ENCODE measurements at regions not wholly inside any gene's neighbourhood (a gene's known extent, or its start where the extent isn't known, plus 50 kb on each side); places are given as distances from the start of the nearest gene placed in this dataset.

DNA sequence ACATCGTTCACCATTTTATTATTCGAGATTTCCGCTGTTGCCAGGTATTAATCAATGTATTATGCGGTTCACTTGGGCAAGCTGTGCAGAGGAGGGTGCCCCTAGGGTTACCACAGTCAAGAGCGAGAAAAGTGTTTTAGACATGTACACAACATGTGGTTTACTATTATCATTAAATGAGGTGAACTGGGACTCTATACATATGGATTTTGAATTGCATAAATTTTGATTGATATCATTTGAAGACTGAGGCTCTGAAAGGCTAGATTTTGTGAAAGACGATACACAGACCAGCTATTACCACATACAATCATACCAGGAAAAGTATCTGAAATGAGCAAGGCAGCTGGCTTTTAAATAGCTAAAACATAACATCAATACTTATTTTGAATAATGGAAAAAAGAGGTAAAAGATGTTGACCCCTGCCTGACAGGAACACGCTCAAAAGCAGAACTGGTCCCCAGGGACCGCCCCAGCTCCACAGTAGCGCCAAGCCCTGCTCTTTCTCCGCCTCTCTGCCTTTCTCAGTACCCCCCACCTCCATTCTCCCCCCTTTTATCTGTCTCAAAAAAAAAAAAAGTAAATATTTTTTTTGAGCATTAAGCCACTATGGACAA, 413.4 kb upstream of the MKI67 start:
- no peak for DNase-seq (ENCODE audit: low read depth, low spot score)
- no peak overlapping the region for H3K27ac ChIP-seq

- no peak overlapping the region for H3K27ac ChIP-seq
- DNase-seq (ENCODE audit: low read depth, low spot score) = no peak
These were observed 414.0 kb upstream of the MKI67 start for GRCh38 chr10:128540128-128540762.

DNA sequence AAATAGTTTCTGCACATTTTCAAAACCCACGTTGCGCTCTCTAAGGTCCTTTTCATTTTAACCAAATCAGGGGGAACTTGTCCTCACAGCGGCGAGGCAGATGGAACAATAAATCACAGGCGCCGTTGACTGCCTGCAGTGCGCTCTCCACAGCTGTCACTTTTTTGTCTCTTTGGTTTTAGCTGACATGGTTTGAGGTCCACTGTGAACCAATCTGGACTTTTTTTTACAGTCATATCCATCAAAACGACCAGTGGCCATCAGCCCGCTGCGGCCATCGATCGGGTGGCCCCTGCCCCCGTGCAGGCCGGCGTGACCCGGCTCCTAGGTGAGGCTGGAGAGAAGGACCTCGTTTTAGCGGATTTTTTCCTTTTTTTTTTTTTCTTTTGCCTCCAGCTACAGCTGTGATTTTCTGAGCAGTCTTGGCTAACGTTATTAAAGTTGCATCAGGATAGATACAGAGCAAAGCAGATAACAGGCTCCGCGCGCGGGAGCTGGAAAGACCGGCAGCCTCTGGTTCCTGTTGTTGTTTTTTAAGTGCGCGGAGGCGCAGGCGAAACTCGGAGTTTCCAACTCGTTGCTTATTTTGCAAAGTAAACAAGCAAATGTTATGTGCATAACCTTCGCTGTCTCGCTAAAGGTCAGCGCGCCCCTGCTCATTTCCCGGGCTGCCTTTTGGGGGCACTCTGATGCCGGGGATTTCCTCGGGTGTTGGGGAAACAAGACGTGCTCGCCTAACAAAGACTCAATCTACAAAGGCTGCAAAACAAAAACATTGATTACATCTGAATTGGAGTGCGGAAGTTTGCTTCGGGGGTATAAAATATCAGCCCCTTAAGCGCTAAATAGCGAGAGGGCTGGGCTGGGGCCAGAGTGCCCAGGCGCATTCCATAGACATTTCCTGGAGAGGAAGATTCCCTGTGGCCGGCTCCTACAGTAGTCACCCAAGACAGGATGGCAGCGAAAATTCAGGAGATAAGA, 414.8 kb upstream of the MKI67 start:
- no peak overlapping the region for H3K27ac ChIP-seq
- DNase-seq (ENCODE audit: low read depth, low spot score) = no peak

GRCh38 chr10:128541926-128542475, 415.8 kb upstream of the MKI67 start:
- no peak overlapping the region for H3K27ac ChIP-seq
- DNase-seq (ENCODE audit: low read depth, low spot score) = no peak

- H3K27ac ChIP-seq = no peak overlapping the region
- DNase-seq (ENCODE audit: low read depth, low spot score) = no peak
These were observed 416.4 kb upstream of the MKI67 start for GRCh38 chr10:128542659-128543058.

GRCh38 chr10:128543151-128543550, 416.9 kb upstream of the MKI67 start:
- DNase-seq (ENCODE audit: low read depth, low spot score) = no peak
- H3K27ac ChIP-seq = no peak overlapping the region

- no peak for DNase-seq (ENCODE audit: low read depth, low spot score)
- H3K27ac ChIP-seq = no peak overlapping the region
These were observed 419.0 kb upstream of the MKI67 start for GRCh38 chr10:128545216-128545615.

DNA sequence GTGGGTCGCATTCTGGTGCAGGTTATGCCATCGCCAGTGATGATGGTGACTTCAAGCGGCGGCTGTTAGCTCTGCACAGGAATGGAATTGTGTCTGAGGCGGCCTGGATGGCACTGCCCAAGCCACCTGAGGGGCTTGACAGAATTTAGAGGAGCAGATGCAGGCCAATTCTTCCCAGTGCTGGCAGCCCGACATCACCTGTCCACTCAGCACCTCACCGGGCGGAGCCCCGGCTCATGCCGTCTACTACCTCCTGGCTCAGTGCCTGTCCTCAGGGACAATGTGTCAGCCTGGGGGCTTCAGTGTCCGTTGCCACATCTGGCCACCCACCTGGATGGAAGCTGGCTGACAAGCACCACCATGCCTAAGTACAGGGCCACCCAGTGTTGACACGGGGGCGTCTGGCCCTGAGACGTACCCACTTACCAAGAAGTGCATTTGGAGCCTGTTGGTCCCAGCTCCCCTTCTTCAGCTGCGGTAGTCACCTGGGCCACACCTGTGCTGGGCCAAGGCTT, 420.5 kb upstream of the MKI67 start:
- no peak overlapping the region for H3K27ac ChIP-seq
- no peak for DNase-seq (ENCODE audit: low read depth, low spot score)

DNA sequence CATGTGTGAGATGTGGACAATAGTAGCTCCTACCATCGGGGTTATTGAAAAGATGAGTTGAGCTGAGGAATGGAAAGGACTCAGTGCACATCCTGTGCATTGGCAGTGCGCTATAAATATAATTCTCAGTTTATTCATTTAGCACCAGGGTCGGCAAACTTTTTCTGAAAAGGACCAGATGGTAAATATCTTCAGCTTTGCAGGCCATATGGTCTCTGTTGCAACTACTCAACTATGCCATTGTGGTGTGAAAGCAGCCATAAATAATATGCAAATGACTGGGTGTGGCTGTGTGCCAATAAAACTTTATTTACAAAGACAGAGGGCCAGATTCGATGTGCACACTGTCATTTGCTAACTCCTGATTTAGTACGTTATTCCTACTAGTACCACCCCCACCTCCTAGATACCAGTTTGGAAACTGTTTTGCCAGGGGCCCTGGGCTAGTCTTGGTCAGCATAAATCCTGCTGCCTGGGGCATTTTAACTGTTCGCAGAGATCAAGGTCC, 422.9 kb upstream of the MKI67 start:
- no peak for DNase-seq (ENCODE audit: low read depth, low spot score)
- no peak overlapping the region for H3K27ac ChIP-seq

GRCh38 chr10:128550045-128550444, 423.8 kb upstream of the MKI67 start:
- DNase-seq (ENCODE audit: low read depth, low spot score) = no peak
- no peak overlapping the region for H3K27ac ChIP-seq

DNA sequence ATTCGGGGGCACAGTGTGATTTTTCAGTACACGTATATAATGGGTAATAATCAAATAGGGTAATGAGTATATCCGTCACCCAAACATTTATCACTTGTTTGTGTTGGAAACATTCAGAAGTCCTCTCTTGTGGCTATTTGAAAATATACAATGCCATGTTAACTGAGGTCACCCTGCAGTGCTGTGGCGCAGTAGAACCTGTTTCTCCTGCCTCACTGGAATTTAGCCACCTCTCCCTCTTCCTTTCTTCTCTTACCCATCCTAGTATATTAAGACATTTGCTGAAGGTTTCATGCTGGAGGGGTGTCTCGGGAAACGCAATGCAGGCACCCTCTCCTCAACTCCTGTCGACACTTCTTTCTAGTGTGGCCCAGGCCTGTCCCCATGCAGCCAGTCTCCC, 425.3 kb upstream of the MKI67 start:
- H3K27ac ChIP-seq = no peak overlapping the region
- DNase-seq (ENCODE audit: low read depth, low spot score) = no peak

GRCh38 chr10:128553755-128554154, 427.5 kb upstream of the MKI67 start:
- H3K27ac ChIP-seq = no peak overlapping the region
- no peak for DNase-seq (ENCODE audit: low read depth, low spot score)

- no peak for DNase-seq (ENCODE audit: low read depth, low spot score)
- no peak overlapping the region for H3K27ac ChIP-seq
These were observed 430.2 kb upstream of the MKI67 start for GRCh38 chr10:128556182-128557110.

GRCh38 chr10:128557149-128557710, 431.0 kb upstream of the MKI67 start:
- no peak for DNase-seq (ENCODE audit: low read depth, low spot score)
- no peak overlapping the region for H3K27ac ChIP-seq

DNA sequence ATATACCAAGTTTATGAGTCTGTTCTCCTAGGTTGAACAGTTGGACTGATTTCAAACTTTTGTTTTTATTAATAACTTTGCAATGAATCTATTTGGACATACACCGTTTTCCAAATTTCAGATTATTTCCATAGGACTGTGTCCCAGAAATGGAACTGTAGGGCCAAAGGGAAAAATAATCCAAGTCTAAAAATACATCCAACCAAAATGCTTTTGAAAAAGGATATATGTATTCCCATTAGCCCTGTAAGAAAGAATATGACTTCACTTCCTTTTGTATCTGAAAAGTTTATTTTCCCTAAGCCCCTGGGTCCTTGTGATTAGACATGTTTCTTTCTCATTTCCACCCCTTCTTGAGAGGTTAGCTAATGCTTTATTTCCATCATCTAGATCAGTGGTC, 434.2 kb upstream of the MKI67 start:
- H3K27ac ChIP-seq = no peak overlapping the region
- DNase-seq (ENCODE audit: low read depth, low spot score) = no peak

GRCh38 chr10:128560993-128561392, 434.8 kb upstream of the MKI67 start:
- DNase-seq (ENCODE audit: low read depth, low spot score) = no peak
- no peak overlapping the region for H3K27ac ChIP-seq

- H3K27ac ChIP-seq = no peak overlapping the region
- DNase-seq (ENCODE audit: low read depth, low spot score) = no peak
These were observed 437.2 kb upstream of the MKI67 start for GRCh38 chr10:128563387-128563786.

GRCh38 chr10:128563904-128564303, 437.7 kb upstream of the MKI67 start:
- no peak overlapping the region for H3K27ac ChIP-seq
- no peak for DNase-seq (ENCODE audit: low read depth, low spot score)

GRCh38 chr10:128566361-128566968, 440.2 kb upstream of the MKI67 start:
- no peak for DNase-seq (ENCODE audit: low read depth, low spot score)

More at GRCh38 chr10:128566361-128566968, 440.2 kb upstream of the MKI67 start:
- no peak overlapping the region for H3K27ac ChIP-seq
